Esophagus muscularis mucosa (tissue), 4 donors: ENCODE measurements at regions not wholly inside any gene's neighbourhood (a gene's known extent, or its start where the extent isn't known, plus 50 kb on each side); places are given as distances from the start of the nearest gene placed in this dataset.

Source experiments
- DNase-seq: peaks from one replicate; pipeline ENCODE4 v3.0.0-alpha.2; 2017; ENCODE audit errors: extremely low spot score
- H3K27ac ChIP-seq, 4 donors: fragments of 200-600 bp; sonication (generic); replicated peaks in 1 of 4; 1 replicate in 3 of 4; 2 replicates in 1 of 4; pipeline ENCODE4 v1.5.1; 2016 to 2019; ENCODE audit warnings: mild to moderate bottlenecking in 1 of 4
- H3K27me3 ChIP-seq, 4 donors: fragments of 200-600 bp; sonication (generic); one replicate each; pipeline versions ENCODE4 v1.5.1 to v1.6.0; 2016 to 2019
- H3K36me3 ChIP-seq, 4 donors: fragments of 200-600 bp; sonication (generic); one replicate each; pipeline ENCODE4 v1.5.1; 2016 to 2019
- H3K4me1 ChIP-seq, 4 donors: fragments of 200-600 bp; sonication (generic); one replicate each; pipeline ENCODE4 v1.5.1; 2016 to 2019
- H3K4me3 ChIP-seq, 4 donors: fragments of 200-600 bp; sonication (generic); 1 replicate in 2 of 4; 2 replicates in 2 of 4; pipeline ENCODE4 v1.5.1; 2016 to 2019; ENCODE audit warnings: mild to moderate bottlenecking in 4 of 4, moderate library complexity in 1 of 4
- H3K9me3 ChIP-seq, 4 donors: fragments of 200-600 bp; sonication (generic); 1 replicate in 3 of 4; 2 replicates in 1 of 4; pipeline ENCODE4 v1.5.1; 2016 to 2019
- EP300 ChIP-seq: sonication (generic); formaldehyde crosslinking; IDR thresholded peaks from one replicate; pipeline ENCODE4 v1.6.1; 2017; ENCODE audit warnings: antibody characterized with exemption
- POLR2A ChIP-seq: fragments of 450-650 bp; IDR thresholded peaks from one replicate; pipeline ENCODE4 v1.6.1; 2017; ENCODE audit warnings: antibody characterized with exemption, moderate library complexity, mild to moderate bottlenecking, low read depth
- POLR2AphosphoS5 ChIP-seq, 2 donors: sonication (generic); formaldehyde crosslinking; IDR thresholded peaks; one replicate each; pipeline ENCODE4 v1.6.1; 2017; ENCODE audit warnings: antibody characterized with exemption in 2 of 2
- WGBS: methylation state at CpG from one replicate; pipeline ENCODE4 v1.1.5; 2018; 5-methylcytosine and 5-hydroxymethylcytosine counted together
- intact Hi-C: fragments of 100-400 bp; cut with DNase I; formaldehyde crosslinking; loops from one replicate; pipeline ENCODE4 v1.15.1; 2023
- TF ChIP-seq, protein P1 (sequence below), 3 experiments: fragments of 200-600 bp in 2 of 3; fragments of 450-650 bp in 1 of 3; sonication (generic) in 2 of 3; IDR thresholded peaks; one replicate each; pipeline ENCODE4 v1.5.1; 2017 to 2019; ENCODE audit warnings: antibody characterized with exemption in 3 of 3, mild to moderate bottlenecking in 2 of 3, moderate library complexity in 1 of 3

DNA sequence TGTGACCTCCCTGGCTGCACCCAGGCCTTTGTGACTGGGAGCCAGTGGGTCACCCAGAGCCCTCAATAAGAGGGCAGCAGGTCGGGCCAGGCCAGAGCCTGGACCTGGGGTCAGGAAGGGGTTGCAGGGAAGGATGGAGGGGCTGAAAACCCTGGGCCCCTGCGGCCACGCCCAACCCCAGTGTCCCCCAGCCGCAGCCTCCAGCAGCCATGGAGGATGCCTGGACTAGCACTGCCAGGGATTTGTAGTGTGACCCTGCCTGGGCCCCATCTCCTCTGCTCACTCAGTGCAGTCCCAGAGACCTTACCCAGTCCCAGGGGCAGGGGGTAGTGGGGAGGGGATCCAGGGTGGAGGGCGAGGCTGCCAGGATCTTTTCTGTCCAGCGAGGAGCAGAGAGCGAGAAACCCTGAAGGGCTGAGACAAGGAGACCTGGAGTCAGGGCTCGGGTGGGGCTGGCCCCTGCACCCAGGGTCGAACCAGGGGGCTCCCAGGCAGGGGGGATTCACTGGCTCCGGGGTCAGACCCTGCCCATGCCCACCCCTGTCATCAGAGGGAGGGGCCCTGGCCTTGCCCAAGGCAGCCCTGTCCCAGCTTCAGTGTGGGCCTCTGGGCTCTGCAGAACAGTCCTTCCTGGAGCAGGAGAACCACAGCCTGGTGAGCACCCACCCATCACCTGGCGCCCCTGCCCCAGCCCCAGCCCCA lies 187.5 kb downstream of the IGLL1 start:
- no peak for TF ChIP-seq POLR2A
- no peak for TF ChIP-seq EP300
- TF ChIP-seq, protein P1, sequence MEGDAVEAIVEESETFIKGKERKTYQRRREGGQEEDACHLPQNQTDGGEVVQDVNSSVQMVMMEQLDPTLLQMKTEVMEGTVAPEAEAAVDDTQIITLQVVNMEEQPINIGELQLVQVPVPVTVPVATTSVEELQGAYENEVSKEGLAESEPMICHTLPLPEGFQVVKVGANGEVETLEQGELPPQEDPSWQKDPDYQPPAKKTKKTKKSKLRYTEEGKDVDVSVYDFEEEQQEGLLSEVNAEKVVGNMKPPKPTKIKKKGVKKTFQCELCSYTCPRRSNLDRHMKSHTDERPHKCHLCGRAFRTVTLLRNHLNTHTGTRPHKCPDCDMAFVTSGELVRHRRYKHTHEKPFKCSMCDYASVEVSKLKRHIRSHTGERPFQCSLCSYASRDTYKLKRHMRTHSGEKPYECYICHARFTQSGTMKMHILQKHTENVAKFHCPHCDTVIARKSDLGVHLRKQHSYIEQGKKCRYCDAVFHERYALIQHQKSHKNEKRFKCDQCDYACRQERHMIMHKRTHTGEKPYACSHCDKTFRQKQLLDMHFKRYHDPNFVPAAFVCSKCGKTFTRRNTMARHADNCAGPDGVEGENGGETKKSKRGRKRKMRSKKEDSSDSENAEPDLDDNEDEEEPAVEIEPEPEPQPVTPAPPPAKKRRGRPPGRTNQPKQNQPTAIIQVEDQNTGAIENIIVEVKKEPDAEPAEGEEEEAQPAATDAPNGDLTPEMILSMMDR (IDR thresholded peaks at IDR 0.05) = no peak
- no peak for TF ChIP-seq POLR2AphosphoS5 (IDR thresholded peaks at IDR 0.05)
- H3K36me3 ChIP-seq = no peaks in the 10 kb centered on the region
- no peak for DNase-seq
- H3K9me3 ChIP-seq = no peaks in the 10 kb centered on the region
- H3K27me3 ChIP-seq = no peaks in the 10 kb centered on the region
- H3K4me3 ChIP-seq = no peak overlapping the region
- 93% methylated on average over 5 of the region's 11 CpGs for WGBS
- intact Hi-C loops = no loop called here
- no peaks in the 10 kb centered on the region for H3K4me1 ChIP-seq
- no peak overlapping the region for H3K27ac ChIP-seq

DNA sequence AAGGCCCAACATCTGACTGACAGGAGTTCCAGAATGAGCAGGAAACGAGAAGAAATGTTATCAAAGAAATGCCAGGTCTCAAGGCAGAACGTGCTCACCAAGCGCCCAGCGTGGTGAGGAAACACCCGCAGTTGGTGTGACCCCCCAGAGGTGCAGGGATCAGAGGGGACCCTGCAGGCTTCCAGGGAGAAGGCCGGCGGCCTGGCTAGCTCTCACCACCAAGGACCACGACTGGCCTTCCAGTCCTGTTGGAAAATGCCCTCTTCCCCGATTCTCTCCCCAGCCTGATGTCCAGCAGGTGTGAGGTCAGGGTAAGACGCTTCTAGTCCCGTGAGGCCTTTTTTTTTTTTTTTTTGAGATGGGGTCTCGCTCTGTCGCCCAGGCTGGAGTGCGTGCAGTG lies 189.1 kb downstream of the IGLL1 start:
- H3K4me3 ChIP-seq = no peak overlapping the region
- H3K4me1 ChIP-seq = peaks cover 0 to 4% (median under 1%) of the 10 kb centered on the region in 4 donors
- intact Hi-C loops = no loop called here
- no peak for DNase-seq
- H3K27ac ChIP-seq = no peak overlapping the region
- no peak for TF ChIP-seq EP300
- TF ChIP-seq POLR2AphosphoS5 (IDR thresholded peaks at IDR 0.05) = no peak
- TF ChIP-seq, protein P1 (IDR thresholded peaks at IDR 0.05) = no peak
- no peak for TF ChIP-seq POLR2A
- no peaks in the 10 kb centered on the region for H3K36me3 ChIP-seq
- WGBS = 86% methylated on average over 14 of the region's 14 CpGs
- H3K9me3 ChIP-seq = no peaks in the 10 kb centered on the region
- H3K27me3 ChIP-seq = peaks cover 0 to 9% (median 0%) of the 10 kb centered on the region in 4 donors

DNA sequence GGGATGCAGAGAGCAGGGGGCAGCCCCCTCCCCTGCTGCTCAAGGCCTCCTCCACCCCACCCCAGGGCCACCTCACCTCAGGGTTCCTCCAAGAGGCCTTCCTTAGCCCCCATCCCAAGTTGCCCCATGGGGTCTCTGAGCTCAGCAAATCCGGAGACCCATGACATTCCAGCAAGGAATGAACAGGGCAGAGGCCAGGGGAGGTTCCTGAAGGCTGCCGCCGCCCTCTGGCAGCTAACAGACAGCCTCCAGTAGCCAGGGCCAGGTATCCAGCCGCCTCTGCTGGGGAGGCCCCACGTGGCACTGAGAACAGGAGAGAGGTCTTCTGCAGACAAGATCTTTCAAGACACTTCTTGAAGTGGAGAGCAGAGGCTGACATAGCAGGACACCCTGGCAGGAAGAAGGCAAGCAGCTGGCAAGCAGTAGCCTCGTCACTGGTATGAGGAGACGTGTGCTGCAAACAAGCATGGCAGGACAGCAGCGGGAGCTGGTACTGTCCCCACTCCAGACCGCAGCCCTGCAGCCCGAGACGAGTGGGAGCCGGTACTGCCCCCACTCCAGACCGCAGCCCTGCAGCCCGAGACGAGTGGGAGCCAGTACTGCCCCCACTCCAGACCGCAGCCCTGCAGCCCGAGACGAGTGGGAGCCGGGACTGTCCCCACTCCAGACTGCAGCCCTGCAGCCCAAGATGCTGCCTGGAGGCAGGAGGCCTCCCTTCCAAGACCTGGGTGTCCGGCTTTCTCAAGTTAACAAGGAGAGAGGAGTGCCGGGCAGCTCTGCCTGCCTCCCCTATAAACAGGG lies 190.6 kb downstream of the IGLL1 start:
- H3K4me3 ChIP-seq = no peak overlapping the region
- DNase-seq = no peak
- TF ChIP-seq EP300 (no peak), POLR2A (no peak), POLR2AphosphoS5 (IDR thresholded peaks at IDR 0.05) (no peak)
- TF ChIP-seq, protein P1 (IDR thresholded peaks at IDR 0.05) = no peak
- no peaks in the 10 kb centered on the region for H3K36me3 ChIP-seq
- no peak overlapping the region for H3K27ac ChIP-seq
- H3K27me3 ChIP-seq = peaks cover 0 to 17% (median 0%) of the 10 kb centered on the region in 4 donors
- intact Hi-C loops = loop anchor here (5.0 kb wide), 2 partner anchors 212 to 432 kb away; no protein-coding TSS in a partner anchor
- 73% methylated on average over 3 of the region's 21 CpGs for WGBS
- peaks cover 0 to 14% (median 5%) of the 10 kb centered on the region in 4 donors for H3K4me1 ChIP-seq
- H3K9me3 ChIP-seq = no peaks in the 10 kb centered on the region

DNA sequence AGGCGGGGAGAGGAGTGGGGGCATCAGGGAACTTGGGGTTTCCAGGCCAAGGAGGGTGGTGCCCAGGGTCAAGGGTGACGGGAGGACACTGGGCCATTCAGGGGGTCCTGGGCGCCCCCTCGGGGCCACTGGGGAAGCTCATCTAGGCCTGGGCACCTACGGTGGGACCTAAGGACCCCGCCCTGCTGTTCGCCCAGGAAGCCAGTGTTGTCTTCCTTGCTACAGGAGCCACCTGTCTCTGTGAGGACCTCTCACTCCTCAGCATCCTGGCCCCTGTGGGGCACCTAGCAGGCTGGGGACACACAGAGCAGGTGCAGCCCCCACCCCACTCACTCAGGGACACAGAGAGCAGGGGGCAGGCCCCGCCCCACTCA lies 191.6 kb downstream of the IGLL1 start:
- Histone ChIP-seq H3K27me3 (peaks cover 0 to 17% (median 0%) of the 10 kb centered on the region in 4 donors), H3K27ac (no peak overlapping the region), H3K36me3 (no peaks in the 10 kb centered on the region), H3K4me3 (no peak overlapping the region), H3K9me3 (no peaks in the 10 kb centered on the region), H3K4me1 (peaks cover 0 to 23% (median 11%) of the 10 kb centered on the region in 4 donors)
- no peak for DNase-seq
- TF ChIP-seq POLR2A (no peak), EP300 (no peak), POLR2AphosphoS5 (IDR thresholded peaks at IDR 0.05) (no peak)
- TF ChIP-seq, protein P1 (IDR thresholded peaks at IDR 0.05) = no peak
- 85% methylated on average over 4 of the region's 8 CpGs for WGBS
- intact Hi-C loops = loop anchor here (5.0 kb wide), 2 partner anchors 211 to 431 kb away; no protein-coding TSS in a partner anchor
